Occipital lobe (tissue), 2 donors: ENCODE measurements at regions not wholly inside any gene's neighbourhood (a gene's known extent, or its start where the extent isn't known, plus 50 kb on each side); places are given as distances from the start of the nearest gene placed in this dataset. TPM values are rescaled to one million over a fixed set of nuclear protein-coding genes. Genes with fewer than 3 reads are reported as not detected.
"Not testable (repeated sequence)": the region's sequence is repeated elsewhere in the genome, so short reads cannot be mapped to it uniquely, and the experiment has no call there.

Experiments used
- DNase-seq: peaks from one replicate; lab custom pipeline; 2025; lab: John Stamatoyannopoulos, UW
- small RNA-seq: library from RNA; depleted of rRNA; stranded (forward); fragments of <200 nt; gene quantifications from one replicate; pipeline ENCODE3, GENCODE V24; 2014

DNA sequence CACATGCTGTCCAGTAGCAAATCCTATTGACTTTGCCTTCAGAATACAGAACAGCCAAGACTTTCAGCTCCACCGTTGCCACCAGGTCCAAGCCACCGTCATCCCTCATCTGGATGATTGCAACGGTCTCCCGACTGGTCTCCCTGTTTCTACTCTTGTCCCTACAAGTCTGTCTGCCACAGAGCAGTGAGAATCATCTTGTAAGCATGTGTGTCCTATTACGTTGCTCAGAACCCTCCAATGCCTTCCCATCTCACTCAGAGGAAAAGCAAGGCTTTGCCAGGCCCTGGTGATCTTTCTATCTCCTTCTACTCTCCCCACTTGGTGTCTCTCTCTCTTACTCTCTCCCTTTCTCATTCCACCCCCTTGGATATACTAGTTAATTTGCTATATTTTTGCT lies 76.7 kb upstream of the GDNF start:
- no peak for DNase-seq

DNA sequence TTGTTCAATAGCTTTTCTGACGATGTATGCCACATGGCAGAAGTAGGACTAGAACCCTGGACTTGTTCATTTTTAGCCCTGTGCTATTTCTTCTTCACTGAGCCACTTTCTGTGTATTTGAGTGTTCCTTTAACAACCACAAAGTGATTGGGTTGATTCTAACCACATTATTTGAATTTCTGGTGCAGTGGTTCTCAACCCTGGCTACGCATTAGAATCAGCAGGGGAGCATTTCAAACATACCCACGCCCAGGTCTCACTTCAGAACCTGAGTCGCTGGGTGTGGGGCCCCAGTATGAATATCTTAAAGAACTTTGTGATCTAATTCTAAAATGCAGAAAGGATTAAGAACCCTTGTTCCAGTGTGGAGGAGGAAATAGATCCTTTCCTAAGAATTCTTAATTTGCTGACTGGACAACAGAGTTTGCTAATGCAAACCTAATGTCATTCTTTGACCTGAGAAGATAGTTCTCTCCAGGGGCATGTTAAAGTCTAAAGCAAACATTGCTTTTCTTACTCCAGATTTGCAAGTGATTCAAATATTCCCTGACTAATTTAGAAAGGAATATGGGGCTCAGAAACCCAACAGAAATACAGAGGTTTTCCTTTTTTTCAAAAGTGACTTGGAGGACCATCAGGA lies 75.4 kb upstream of the GDNF start:
- DNase-seq = no peak

DNA sequence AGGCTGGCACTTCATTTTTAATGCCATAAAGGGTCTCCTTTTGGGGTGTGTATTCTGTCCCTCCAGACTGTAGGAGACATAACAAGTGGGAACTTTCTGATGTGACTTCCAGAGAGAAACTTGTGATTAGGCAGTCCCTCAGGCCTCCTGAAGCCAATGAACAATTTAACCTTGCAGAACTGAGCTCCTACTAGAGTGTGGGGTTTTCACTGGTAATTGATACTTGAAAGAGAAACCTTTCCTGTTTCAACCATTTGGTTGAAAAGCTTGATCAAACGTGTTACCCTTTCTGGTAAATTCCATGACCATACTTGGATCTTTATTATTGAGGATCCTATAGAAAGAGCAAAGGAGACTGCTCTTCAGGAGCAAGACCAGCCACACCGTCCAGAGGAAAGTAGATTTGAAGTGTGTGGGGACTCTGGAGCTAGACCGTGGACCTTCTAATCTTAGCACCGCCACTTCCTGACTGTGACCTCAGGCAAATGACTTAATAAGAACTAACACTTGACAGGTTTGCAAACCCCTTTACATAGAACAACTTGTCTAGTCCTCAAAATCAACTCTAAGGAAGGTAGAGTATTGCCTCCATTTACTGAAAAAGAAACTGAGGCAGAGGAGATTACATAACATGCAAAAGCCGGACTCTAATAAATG lies 69.9 kb upstream of the GDNF start:
- DNase-seq = not testable (repeated sequence)

DNA sequence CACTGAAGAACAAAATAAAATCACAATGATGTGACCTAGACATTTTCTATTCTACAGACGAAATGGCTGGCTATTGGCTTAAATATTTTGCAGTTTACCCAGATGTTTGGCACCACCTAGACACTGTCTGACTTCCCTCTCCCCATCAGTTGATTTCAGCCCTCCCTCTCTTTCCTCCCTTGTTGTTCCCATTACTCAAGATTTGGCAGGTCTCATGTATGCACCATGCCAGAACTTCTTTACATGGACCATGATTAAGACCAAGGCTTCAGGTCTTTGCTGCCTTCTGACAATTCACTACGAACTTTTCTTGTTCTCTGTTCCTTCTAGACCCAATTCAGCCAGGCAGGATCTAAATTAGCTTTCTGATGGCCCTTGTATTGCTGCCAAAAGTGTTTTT lies 66.6 kb upstream of the GDNF start:
- DNase-seq = no peak

DNA sequence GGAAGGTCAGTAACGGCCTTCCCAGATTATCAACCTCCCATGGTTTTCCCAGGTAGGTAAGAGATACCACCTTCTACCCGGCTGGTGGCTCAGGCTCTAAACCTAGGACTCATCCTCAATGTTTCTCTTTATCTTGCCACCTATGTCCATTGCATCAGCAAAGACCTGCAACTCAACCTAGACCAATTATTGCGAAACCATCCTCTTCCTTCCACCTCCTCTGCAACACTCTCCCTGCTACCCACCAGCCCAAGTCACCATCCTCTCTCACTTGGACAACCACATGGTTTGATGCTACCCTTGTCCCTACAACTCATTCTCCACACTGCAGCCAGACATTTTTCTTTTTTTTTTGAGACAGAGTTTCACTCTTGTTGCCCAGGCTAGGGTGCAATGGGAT lies 65.4 kb upstream of the GDNF start:
- DNase-seq = no peak

DNA sequence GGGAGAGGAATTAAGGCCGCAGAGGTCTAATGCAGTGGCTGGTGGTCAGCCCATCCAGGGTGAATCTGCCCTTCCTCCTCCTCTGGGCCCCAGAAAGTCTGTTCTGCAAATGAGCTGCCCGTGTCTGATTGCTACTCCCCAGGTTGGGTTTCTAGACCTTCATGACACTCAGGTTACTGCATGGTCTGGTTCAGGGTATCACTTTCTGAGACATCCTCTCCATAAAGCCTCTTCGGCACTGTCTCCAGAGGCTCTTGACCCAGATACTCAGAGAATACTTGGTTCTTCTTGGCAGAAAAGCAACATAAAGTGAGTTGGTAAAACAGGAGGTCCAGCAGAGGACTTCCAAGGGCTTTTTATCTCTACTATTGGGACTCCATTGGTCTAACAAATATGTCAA lies 62.5 kb upstream of the GDNF start:
- DNase-seq = no peak

DNA sequence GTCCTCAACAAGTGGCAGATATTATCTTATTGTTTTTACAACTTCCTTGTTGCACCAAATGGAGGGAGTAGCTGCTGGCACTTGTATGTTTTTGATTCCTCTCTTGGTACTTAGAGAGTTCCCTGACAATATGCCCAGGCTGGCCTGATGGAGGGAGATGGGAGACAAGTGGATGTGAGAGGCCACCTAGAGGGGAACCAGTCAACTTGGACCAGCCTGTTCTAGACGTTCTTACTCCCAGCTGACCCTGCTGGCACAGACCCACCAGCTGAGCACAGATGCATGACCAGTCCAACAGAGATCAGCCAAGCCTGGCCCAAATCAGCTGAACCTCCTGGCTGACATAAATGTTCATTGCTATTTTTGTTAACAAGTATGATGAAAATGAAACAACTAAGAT lies 60.9 kb upstream of the GDNF start:
- DNase-seq = no peak

DNA sequence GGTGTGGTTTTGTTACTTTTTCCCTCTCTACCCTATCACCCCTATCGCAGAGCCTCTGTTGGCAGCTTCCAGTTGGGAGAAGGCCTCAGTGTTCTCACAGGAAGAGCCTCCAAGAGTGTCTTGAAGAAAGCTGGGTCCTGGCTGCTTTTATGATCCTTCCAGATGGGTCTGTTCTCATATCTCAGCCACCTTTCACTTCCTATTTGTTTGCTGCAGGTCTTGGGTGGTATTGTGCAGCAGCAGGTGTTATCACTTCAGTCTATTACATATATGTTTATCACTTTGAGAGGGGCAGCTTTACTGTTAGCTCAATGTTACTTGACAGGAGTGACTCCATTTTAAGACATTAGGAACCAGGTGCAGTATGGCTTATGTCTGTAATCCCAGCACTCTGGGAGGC lies 59.2 kb upstream of the GDNF start:
- DNase-seq = no peak

DNA sequence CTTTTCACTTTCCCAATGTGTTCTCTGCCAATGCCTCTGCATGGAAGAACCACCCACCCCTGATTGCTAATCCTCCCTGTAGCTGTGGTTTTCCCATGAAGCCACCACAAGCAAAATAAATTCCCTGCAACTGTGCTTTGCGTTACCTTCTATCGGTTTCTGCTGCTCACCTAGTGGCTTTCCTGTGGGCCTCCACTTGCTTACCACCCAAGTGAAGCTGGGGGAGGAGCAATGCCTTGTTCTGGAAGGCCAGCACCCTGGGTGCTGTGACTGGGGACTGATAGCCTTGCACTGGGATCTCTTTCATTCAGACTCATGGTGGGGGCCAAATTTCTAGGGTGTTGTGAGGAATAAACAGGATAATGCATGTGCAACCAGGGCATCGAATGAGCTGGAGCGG lies 56.3 kb upstream of the GDNF start:
- DNase-seq = no peak

DNA sequence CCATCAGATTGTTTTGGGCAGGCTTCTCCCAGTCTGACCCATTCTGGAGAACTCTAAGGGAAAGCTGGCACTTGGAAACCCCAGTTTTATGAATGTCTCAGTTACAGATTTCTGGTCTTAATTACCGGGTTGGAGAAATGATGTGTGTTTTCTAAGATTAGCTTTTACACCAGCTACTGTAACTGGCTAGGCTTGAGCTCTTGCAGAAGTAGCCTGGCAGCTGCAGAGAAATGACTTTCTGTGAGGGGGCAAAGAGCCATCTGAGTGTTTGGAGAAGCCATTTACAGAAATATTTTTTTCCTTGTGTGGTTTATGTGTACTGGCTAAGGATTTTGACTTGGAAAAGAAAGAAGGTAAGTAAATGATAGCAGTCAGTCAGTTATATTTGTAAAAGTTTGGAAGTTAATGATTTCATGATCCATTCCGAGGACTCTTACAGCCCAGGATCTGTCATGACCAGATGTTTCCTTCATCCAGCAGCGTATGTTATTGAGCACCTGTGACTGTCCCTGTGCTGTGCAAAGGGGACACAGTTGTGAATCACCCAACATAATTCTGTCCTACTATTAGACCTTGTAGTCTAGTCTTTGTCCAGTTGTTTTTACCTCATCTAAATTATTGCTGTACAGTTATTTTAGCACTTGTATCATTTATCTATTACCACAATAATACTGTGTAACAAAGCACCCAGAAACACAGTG lies 53.7 kb upstream of the GDNF start:
- no peak for DNase-seq

DNA sequence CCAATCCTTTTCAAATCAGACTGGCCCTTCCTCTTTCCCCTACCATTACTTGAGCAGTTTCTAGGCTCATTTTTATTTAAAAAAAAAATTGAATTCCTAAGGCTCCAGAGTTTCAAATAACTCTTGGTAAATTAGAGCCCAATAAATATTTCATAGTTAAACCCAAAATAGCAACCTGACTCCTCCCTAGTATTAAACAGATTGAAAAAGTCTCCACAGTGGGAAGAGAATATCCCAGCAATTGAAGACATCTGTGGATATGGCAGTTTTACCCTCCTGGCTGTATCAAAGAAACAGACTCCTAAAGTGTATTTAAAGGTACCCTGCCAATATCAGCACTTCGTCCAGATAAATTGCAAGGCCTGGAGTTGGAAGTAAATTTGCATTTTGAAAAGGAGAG lies 52.7 kb upstream of the GDNF start:
- no peak for DNase-seq

DNA sequence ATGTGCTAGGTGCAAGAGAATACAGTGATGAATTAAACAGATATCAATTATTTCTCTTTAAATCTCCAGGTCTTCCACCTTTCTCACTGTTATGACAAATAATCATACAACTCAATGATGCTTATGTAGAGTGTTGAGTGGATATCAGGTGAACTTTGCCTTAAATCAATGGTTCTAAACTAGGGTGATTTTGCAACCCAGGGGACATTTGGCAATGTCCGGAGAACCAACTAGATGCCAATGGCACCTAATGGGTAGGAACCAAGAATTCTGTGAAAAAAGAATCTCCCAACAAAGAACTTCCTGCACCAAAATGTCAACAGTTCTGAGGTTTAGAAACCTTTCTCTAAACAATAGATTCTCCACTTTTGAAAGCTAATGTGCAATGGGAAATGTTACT lies 52.0 kb upstream of the GDNF start:
- DNase-seq = no peak

DNA sequence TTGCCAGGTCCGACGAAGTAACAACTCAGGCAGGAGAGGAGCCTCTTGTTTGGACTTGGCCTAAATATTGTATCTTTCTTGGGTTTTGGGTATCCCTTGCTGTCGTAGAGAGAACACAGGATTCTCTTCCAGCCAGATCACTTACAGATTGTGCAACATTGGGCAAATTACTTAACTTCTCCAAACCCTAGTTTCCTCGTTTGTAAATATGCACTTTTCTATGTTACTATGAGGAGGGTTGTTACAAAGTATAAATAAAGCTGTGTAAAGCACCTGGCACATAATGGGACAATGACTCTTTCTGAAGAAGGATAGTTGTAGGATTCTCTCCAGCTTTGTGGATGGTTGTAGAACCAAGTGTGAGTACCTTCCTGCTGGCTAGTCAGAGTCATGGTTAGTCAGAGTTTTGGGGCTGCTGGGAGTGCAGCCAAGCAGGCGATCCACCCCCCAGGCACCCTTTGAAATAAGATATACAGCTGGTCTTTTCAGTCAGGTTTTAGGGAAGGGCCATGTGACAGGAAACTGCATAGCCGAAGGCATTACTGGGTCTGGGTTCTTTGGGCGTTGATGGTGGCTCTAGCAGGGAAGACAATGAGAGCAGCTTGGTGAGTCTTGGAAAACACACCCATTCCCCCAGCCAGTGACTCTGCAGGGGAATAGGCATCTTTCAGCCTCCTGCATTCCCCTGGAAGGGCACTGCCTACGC lies 49.9 kb upstream of the GDNF start:
- no peak for DNase-seq

Small RNA genes lying in the stretch of these regions (small RNA-seq; reads per million reads assigned to genes)
- gene LINC02110 = not detected
